ENCODE measurements at regions not wholly inside any gene's neighbourhood (a gene's known extent, or its start where the extent isn't known, plus 50 kb on each side); places are given as distances from the start of the nearest gene placed in this dataset.

DNA sequence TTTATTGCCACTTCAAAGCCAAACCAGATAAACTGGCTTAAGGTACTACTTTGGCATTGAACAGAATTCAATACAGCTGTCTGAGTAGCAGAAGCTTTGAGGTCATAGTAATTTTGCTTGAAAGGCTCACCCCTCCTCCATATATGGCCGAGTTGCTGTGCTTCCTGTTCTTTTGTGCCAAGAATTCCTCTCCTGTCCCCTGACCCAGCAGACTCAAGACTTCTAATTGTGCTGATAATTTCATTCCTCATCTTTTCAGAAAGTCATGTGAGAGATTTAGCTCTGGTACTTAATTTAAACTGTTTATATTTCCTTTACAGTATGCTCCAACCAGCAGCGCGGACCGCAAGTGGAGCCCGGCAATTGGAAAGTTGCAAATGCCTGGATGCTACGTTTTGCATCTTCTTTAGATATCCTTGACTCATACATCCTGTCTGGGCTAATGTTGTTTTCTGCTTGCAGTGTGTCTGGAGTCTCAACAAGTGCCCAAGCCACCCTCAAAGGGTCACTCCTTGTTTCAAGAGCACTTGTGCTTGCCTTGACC is 373.4 kb downstream of the PDGFC start:
- no peaks in the 10 kb centered on the region for H3K36me3 Mint-ChIP-seq (ENCODE audit: low read depth)
- no peaks in the 10 kb centered on the region for H3K27me3 Mint-ChIP-seq
- no peaks in the 10 kb centered on the region for H3K9me3 Mint-ChIP-seq
- CTCF ChIA-PET: no interaction called here
- H3K27ac Mint-ChIP-seq: no peak overlapping the region
- no peak overlapping the region for H3K4me3 Mint-ChIP-seq
- DNase-seq: no peak
- POLR2A ChIA-PET: no interaction called here
- H3K4me1 Mint-ChIP-seq: no peaks in the 10 kb centered on the region

DNA sequence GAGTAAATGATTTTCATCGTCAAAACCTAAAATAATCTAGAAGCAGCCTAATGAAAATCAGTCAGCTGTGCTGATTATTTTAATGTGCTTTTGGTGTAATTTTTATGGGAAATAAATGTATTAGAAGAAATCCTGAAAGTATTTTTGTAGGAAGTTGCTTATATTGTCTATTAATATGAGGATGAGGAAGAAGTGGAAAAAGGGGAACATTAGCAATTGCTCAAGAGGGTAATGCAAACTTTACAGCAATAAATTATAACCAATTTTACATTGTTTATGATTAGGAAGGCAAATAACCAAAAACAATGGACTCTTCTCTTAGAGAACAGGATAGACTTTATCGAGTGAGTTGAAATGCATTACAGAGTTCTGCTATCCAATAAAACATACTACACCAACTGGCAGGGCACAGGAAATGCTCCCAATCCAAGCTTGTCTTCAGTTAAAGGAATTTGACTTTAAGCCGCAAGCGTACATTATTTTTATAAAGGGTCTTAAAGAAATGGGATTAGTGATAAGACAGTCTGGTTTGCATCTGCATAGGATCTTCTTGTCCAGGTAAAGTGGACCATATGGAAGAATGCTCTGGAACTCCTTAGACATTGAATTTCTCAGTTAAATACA is 374.8 kb downstream of the PDGFC start:
- no peak overlapping the region for H3K4me3 Mint-ChIP-seq
- no peaks in the 10 kb centered on the region for H3K9me3 Mint-ChIP-seq
- POLR2A ChIA-PET: no interaction called here

GRCh38 chr4:156596026-156596425 is 375.6 kb downstream of the PDGFC start:
- ChIA-PET POLR2A (no interaction called here), CTCF (no interaction called here)
- H3K9me3 Mint-ChIP-seq: no peaks in the 10 kb centered on the region
- no peaks in the 10 kb centered on the region for H3K36me3 Mint-ChIP-seq (ENCODE audit: low read depth)
- no peak overlapping the region for H3K27ac Mint-ChIP-seq
- H3K4me1 Mint-ChIP-seq: no peaks in the 10 kb centered on the region
- H3K27me3 Mint-ChIP-seq: no peaks in the 10 kb centered on the region
- no peak overlapping the region for H3K4me3 Mint-ChIP-seq
- no peak for DNase-seq

More for the DNA sequence above, 374.8 kb downstream of the PDGFC start:
- Mint-ChIP-seq H3K4me1 (no peaks in the 10 kb centered on the region), H3K27me3 (no peaks in the 10 kb centered on the region), H3K36me3 (ENCODE audit: low read depth) (no peaks in the 10 kb centered on the region), H3K27ac (no peak overlapping the region)
- CTCF ChIA-PET: no interaction called here
- DNase-seq: no peak

- H3K36me3 Mint-ChIP-seq (ENCODE audit: low read depth): no peaks in the 10 kb centered on the region
- no peaks in the 10 kb centered on the region for H3K4me1 Mint-ChIP-seq
- no peaks in the 10 kb centered on the region for H3K9me3 Mint-ChIP-seq
- POLR2A ChIA-PET: no interaction called here
- H3K27me3 Mint-ChIP-seq: no peaks in the 10 kb centered on the region
- CTCF ChIA-PET: no interaction called here
- H3K27ac Mint-ChIP-seq: no peak overlapping the region
- no peak for DNase-seq
- H3K4me3 Mint-ChIP-seq: no peak overlapping the region
Measured at GRCh38 chr4:156595041-156595440, 376.6 kb downstream of the PDGFC start.

GRCh38 chr4:156594624-156595023 is 377.0 kb downstream of the PDGFC start:
- Mint-ChIP-seq H3K27me3 (no peaks in the 10 kb centered on the region), H3K4me3 (no peak overlapping the region), H3K9me3 (no peaks in the 10 kb centered on the region), H3K4me1 (no peaks in the 10 kb centered on the region), H3K36me3 (ENCODE audit: low read depth) (no peaks in the 10 kb centered on the region), H3K27ac (no peak overlapping the region)
- ChIA-PET POLR2A (no interaction called here), CTCF (no interaction called here)
- no peak for DNase-seq

DNA sequence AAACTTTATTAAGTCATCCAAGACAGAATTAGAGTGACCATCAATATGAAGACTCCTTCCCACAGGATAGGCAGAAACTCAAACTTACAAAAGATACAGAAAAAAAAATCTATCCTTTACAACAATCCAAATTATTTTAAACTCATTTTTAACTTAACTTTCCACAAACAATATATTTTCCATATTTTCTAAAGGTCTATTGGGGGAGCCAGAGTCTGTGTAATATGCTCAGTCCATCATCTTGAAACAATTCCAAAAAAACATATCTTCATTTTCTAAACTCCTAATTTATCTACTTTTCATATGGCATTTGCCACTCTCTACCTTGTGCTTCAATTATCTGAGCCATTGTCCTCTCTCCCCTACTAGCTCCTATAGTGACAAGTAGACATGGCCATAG is 378.1 kb downstream of the PDGFC start:
- POLR2A ChIA-PET: no interaction called here
- H3K36me3 Mint-ChIP-seq (ENCODE audit: low read depth): no peaks in the 10 kb centered on the region
- H3K9me3 Mint-ChIP-seq: no peaks in the 10 kb centered on the region
- no peaks in the 10 kb centered on the region for H3K4me1 Mint-ChIP-seq
- H3K27ac Mint-ChIP-seq: no peak overlapping the region
- no peaks in the 10 kb centered on the region for H3K27me3 Mint-ChIP-seq
- no peak overlapping the region for H3K4me3 Mint-ChIP-seq
- no peak for DNase-seq
- CTCF ChIA-PET: no interaction called here

GRCh38 chr4:156591679-156592078 is 379.9 kb downstream of the PDGFC start:
- ChIA-PET CTCF (interaction anchor here (0.8 kb wide), 1 partner anchor 25 kb away, joined by 3 read pairs; no protein-coding TSS in a partner anchor), POLR2A (no interaction called here)
- Mint-ChIP-seq H3K27ac (no peak overlapping the region), H3K27me3 (no peaks in the 10 kb centered on the region), H3K9me3 (no peaks in the 10 kb centered on the region), H3K4me3 (no peak overlapping the region), H3K36me3 (ENCODE audit: low read depth) (no peaks in the 10 kb centered on the region), H3K4me1 (no peaks in the 10 kb centered on the region)
- no peak for DNase-seq

- CTCF ChIA-PET: interaction anchor here (1.2 kb wide), 1 partner anchor 55 kb away, joined by 3 read pairs; no protein-coding TSS in a partner anchor
- Mint-ChIP-seq H3K4me1 (no peaks in the 10 kb centered on the region), H3K27me3 (no peaks in the 10 kb centered on the region), H3K27ac (no peak overlapping the region), H3K4me3 (no peak overlapping the region), H3K36me3 (ENCODE audit: low read depth) (no peaks in the 10 kb centered on the region), H3K9me3 (no peaks in the 10 kb centered on the region)
- DNase-seq: no peak
- POLR2A ChIA-PET: no interaction called here
Measured at GRCh38 chr4:156584100-156584499, 387.5 kb downstream of the PDGFC start.

GRCh38 chr4:156583265-156583664 is 388.3 kb downstream of the PDGFC start:
- H3K27ac Mint-ChIP-seq: no peak overlapping the region
- H3K4me3 Mint-ChIP-seq: no peak overlapping the region
- H3K27me3 Mint-ChIP-seq: no peaks in the 10 kb centered on the region
- H3K4me1 Mint-ChIP-seq: no peaks in the 10 kb centered on the region
- no peaks in the 10 kb centered on the region for H3K9me3 Mint-ChIP-seq
- DNase-seq: no peak
- no peaks in the 10 kb centered on the region for H3K36me3 Mint-ChIP-seq (ENCODE audit: low read depth)
- CTCF ChIA-PET: interaction anchor here (1.2 kb wide), 1 partner anchor 54 kb away, joined by 3 read pairs; no protein-coding TSS in a partner anchor
- POLR2A ChIA-PET: no interaction called here

GRCh38 chr4:156581282-156582063 is 390.1 kb downstream of the PDGFC start:
- CTCF ChIA-PET: no interaction called here

GRCh38 chr4:156578713-156579112 is 392.9 kb downstream of the PDGFC start:
- H3K27ac Mint-ChIP-seq: no peak overlapping the region
- H3K9me3 Mint-ChIP-seq: no peaks in the 10 kb centered on the region
- no peaks in the 10 kb centered on the region for H3K4me1 Mint-ChIP-seq
- no peaks in the 10 kb centered on the region for H3K27me3 Mint-ChIP-seq
- H3K4me3 Mint-ChIP-seq: no peak overlapping the region
- ChIA-PET POLR2A (no interaction called here), CTCF (interaction anchor here (0.6 kb wide), 1 partner anchor 24 kb away, joined by 4 read pairs; no protein-coding TSS in a partner anchor)
- H3K36me3 Mint-ChIP-seq (ENCODE audit: low read depth): no peaks in the 10 kb centered on the region
- DNase-seq: no peak

More at GRCh38 chr4:156581282-156582063, 390.1 kb downstream of the PDGFC start:
- POLR2A ChIA-PET: no interaction called here
- Mint-ChIP-seq H3K36me3 (ENCODE audit: low read depth) (no peaks in the 10 kb centered on the region), H3K4me1 (no peaks in the 10 kb centered on the region), H3K27me3 (no peaks in the 10 kb centered on the region), H3K9me3 (no peaks in the 10 kb centered on the region), H3K4me3 (no peak overlapping the region), H3K27ac (no peak overlapping the region)
- DNase-seq: no peak

DNA sequence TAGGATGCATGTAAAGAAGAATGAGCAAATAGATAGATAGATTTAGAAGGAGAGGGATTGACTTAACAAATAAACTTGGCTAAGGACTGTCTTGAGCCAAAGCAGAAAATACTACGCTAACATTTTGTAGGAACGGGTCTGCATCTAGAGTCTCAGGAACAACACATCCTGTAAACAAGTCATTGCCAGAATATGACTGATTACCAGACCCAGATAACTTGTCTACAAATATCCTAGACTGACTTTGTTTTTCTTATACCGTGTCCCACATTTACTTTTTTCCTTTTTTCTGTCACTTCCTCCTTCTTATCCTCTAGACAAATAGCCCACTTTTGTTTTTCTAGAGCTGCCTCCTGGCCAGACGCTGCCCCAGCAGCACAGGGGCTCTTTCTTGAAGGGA is 393.6 kb downstream of the PDGFC start:
- no peaks in the 10 kb centered on the region for H3K36me3 Mint-ChIP-seq (ENCODE audit: low read depth)
- H3K27me3 Mint-ChIP-seq: no peaks in the 10 kb centered on the region
- no peaks in the 10 kb centered on the region for H3K9me3 Mint-ChIP-seq
- ChIA-PET POLR2A (no interaction called here), CTCF (no interaction called here)
- H3K4me1 Mint-ChIP-seq: no peaks in the 10 kb centered on the region
- DNase-seq: no peak
- H3K4me3 Mint-ChIP-seq: no peak overlapping the region
- no peak overlapping the region for H3K27ac Mint-ChIP-seq

GRCh38 chr4:156576946-156577345 is 394.7 kb downstream of the PDGFC start:
- ChIA-PET POLR2A (no interaction called here), CTCF (no interaction called here)
- Mint-ChIP-seq H3K4me3 (no peak overlapping the region), H3K9me3 (no peaks in the 10 kb centered on the region), H3K27me3 (no peaks in the 10 kb centered on the region), H3K36me3 (ENCODE audit: low read depth) (no peaks in the 10 kb centered on the region), H3K4me1 (no peaks in the 10 kb centered on the region), H3K27ac (no peak overlapping the region)
- no peak for DNase-seq

Measured in activated CD4-positive, alpha-beta T cell treated with anti-CD3 and anti-CD28 coated beads, Interleukin-2, amount 10 ng/mL, durations not matched to agents 7 days and 5 days (primary cell).